ENCODE measurements at regions not wholly inside any gene's neighbourhood (a gene's known extent, or its start where the extent isn't known, plus 50 kb on each side); places are given as distances from the start of the nearest gene placed in this dataset.

DNA sequence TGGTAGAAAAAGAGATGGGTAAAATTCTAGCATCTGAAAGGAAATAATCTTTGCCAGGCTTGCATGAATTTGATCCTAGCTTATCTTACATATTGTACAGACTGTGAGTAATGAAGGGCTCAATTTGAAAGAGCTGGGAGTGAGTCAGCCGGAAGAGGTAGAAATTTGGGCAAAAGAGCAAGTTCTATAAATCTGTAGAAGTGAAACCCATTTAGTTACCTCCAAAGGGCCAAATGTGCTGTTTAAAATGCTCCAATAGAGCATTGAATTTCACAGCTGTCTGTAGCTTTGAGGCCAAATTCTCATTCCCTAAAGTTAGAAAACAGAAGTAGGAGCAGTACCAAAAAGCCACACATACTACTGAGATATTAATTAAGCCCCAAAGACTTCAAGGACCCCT, 466.1 kb downstream of the BTBD3 start:
- Histone ChIP-seq H2BK5ac (ENCODE audit: insufficient read length, low read length) (no peak overlapping the region), H2BK15ac (ENCODE audit: low read depth, low read length) (no peak overlapping the region), H3K9me3 (ENCODE audit: control insufficient read depth, low read depth, low read length) (no peaks in the 10 kb centered on the region), H3K23me2 (ENCODE audit: insufficient read length, low read depth, low read length, poor library complexity, severe bottlenecking) (no peaks in the 10 kb centered on the region), H2AK5ac (ENCODE audit: insufficient read length, low read length) (no peak overlapping the region), H3K14ac (ENCODE audit: insufficient read depth, low read length) (no peak overlapping the region), H2BK12ac (ENCODE audit: insufficient read length, low read depth, low read length) (no peak overlapping the region), H4K20me1 (ENCODE audit: control insufficient read depth, insufficient read depth, insufficient read length) (no peaks in the 10 kb centered on the region), H4K5ac (ENCODE audit: insufficient read length, low read depth, low read length) (no peak overlapping the region), H3K23ac (ENCODE audit: insufficient read length, low read depth, low read length) (no peak overlapping the region), H3K79me1 (ENCODE audit: insufficient read depth, low read depth, low read length, poor library complexity, severe bottlenecking) (no peaks in the 10 kb centered on the region), H3K79me2 (ENCODE audit: insufficient read depth, low read length) (no peaks in the 10 kb centered on the region), H2AFZ (ENCODE audit: low read length) (no peak overlapping the region), H3K4ac (ENCODE audit: low read depth, low read length) (no peak overlapping the region), H3K27ac (ENCODE audit: insufficient read length, low read depth, low read length) (no peak overlapping the region), H3K4me2 (ENCODE audit: insufficient read depth, insufficient read length, low read length) (no peak overlapping the region), H2BK120ac (ENCODE audit: low read depth, low read length, poor library complexity, severe bottlenecking) (no peak overlapping the region), H4K8ac (replicated peaks; ENCODE audit: insufficient read length, low read depth, low read length) (no peak overlapping the region), H2BK20ac (ENCODE audit: low read depth, low read length, poor library complexity, severe bottlenecking) (no peak overlapping the region), H3K9ac (ENCODE audit: extremely low read depth, insufficient read length, low read length) (no peak overlapping the region), H3T11ph (ENCODE audit: low read length) (no peak overlapping the region), H3K4me1 (ENCODE audit: insufficient read depth, low read length) (no peaks in the 10 kb centered on the region), H3K27me3 (ENCODE audit: insufficient read depth, low read length) (no peaks in the 10 kb centered on the region), H3K56ac (ENCODE audit: insufficient read length, low read depth, low read length) (no peak overlapping the region), H4K91ac (ENCODE audit: insufficient read length, low read depth, low read length) (no peak overlapping the region), H3K18ac (ENCODE audit: insufficient read length, low read depth, low read length) (no peak overlapping the region)
- Mint-ChIP-seq H3K27me3 (ENCODE audit: low read depth) (no peaks in the 10 kb centered on the region), H3K36me3 (ENCODE audit: insufficient read depth in 1 of 3, low read depth in 3 of 3) (peaks cover 0 to 6% (median 0%) of the 10 kb centered on the region in 3 experiments; a peak in 1 of 7 replicates), H3K9me3 (peaks cover 2 to 3% of the 10 kb centered on the region in 2 experiments; a peak in 2 of 5 replicates), H3K27ac (no peak overlapping the region), H3K4me1 (no peaks in the 10 kb centered on the region), H3K4me3 (no peak overlapping the region)
- no peak for DNase-seq
- TF ChIP-seq, protein P1, sequence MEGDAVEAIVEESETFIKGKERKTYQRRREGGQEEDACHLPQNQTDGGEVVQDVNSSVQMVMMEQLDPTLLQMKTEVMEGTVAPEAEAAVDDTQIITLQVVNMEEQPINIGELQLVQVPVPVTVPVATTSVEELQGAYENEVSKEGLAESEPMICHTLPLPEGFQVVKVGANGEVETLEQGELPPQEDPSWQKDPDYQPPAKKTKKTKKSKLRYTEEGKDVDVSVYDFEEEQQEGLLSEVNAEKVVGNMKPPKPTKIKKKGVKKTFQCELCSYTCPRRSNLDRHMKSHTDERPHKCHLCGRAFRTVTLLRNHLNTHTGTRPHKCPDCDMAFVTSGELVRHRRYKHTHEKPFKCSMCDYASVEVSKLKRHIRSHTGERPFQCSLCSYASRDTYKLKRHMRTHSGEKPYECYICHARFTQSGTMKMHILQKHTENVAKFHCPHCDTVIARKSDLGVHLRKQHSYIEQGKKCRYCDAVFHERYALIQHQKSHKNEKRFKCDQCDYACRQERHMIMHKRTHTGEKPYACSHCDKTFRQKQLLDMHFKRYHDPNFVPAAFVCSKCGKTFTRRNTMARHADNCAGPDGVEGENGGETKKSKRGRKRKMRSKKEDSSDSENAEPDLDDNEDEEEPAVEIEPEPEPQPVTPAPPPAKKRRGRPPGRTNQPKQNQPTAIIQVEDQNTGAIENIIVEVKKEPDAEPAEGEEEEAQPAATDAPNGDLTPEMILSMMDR (conservative IDR thresholded peaks at IDR 0.05): no peak
- WGBS (ENCODE audit: extremely low coverage, insufficient read length, low lambda C conversion rate): no CpG with 5 or more reads among the region's 1 CpG
